Fibroblast of the aortic adventitia (primary cell): ENCODE measurements at regions not wholly inside any gene's neighbourhood (a gene's known extent, or its start where the extent isn't known, plus 50 kb on each side); places are given as distances from the start of the nearest gene placed in this dataset.

Experiments
- DNase-seq: peaks from one replicate; pipeline ENCODE4 v3.0.0-alpha.2; 2010; ENCODE audit warnings: low read depth
- H3K4me3 ChIP-seq: 2 replicates; pipeline ENCODE4 v1.5.1; 2011; ENCODE audit warnings: low read depth, mild to moderate bottlenecking, control low read depth, low read length, moderate library complexity
- TF ChIP-seq, protein P1 (sequence below): IDR thresholded peaks from 2 replicates; pipeline ENCODE4 v1.5.1; 2011; ENCODE audit warnings: mild to moderate bottlenecking, low read length, control low read depth, inconsistent platforms; ENCODE audit not compliant: insufficient read depth

DNA sequence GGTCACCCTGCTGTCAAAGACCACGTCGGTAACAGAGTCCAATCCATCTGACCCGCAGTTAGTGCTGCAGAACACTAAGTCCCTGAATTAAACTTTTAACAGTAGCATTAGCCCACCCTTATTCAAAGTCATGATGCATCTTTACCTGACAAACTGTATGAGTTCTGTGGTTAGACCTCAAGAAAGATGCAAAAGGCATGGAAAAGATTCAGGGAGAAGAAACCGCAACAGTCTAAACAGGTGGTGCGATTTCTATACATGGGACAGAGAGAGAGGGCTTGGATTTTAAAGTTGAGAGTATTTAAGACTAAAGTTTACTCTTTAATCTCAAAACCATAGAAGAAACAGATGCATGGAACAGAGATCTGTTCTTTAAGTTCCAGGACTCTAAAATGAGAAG lies 103.3 kb upstream of the NFE2L3 start:
- TF ChIP-seq, protein P1, sequence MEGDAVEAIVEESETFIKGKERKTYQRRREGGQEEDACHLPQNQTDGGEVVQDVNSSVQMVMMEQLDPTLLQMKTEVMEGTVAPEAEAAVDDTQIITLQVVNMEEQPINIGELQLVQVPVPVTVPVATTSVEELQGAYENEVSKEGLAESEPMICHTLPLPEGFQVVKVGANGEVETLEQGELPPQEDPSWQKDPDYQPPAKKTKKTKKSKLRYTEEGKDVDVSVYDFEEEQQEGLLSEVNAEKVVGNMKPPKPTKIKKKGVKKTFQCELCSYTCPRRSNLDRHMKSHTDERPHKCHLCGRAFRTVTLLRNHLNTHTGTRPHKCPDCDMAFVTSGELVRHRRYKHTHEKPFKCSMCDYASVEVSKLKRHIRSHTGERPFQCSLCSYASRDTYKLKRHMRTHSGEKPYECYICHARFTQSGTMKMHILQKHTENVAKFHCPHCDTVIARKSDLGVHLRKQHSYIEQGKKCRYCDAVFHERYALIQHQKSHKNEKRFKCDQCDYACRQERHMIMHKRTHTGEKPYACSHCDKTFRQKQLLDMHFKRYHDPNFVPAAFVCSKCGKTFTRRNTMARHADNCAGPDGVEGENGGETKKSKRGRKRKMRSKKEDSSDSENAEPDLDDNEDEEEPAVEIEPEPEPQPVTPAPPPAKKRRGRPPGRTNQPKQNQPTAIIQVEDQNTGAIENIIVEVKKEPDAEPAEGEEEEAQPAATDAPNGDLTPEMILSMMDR: no peak
- H3K4me3 ChIP-seq: no peak overlapping the region
- no peak for DNase-seq

DNA sequence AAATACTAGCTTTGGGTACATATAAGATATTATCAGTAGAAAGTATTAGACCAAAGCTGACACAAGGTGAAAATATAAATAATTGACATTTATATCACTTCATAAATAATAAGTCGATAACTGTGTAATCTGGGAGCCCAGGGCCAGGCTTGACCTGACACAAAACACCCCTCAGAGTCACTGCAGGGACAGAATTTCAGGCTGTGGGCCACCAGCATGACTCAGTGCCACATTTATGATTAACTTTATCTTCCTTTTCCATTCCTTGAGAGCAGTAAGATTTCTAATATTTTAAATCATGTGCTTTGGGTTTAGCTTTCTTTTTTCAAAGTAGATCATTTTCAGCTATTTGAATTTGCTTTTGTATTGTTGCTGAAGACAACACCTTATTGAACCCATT lies 102.9 kb upstream of the NFE2L3 start:
- TF ChIP-seq, protein P1: no peak
- no peak for DNase-seq
- H3K4me3 ChIP-seq: no peak overlapping the region

DNA sequence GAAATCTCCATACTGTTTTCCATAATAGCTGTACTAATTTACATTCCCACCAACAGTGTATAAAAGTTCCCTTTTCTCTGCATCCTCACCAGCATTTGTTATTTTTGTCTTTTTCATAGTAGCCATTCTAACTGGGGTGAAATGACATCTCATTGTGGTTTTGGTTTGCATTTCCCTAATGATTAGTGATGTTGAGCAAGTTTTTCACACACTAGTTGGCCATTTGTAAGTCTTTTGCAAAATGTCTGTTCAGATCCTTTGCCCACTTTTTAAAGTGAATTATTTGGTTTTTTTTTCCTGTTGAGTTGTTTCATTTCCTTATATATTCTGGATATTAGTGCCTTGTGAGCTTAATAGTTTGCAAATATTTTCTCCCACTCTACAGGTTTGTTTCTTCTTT lies 101.0 kb upstream of the NFE2L3 start:
- TF ChIP-seq, protein P1: no peak
- H3K4me3 ChIP-seq: no peak overlapping the region

GRCh38 chr7:26052706-26053105 lies 99.3 kb upstream of the NFE2L3 start:
- DNase-seq: no peak
- TF ChIP-seq, protein P1: no peak

More for the DNA sequence above, 101.0 kb upstream of the NFE2L3 start:
- no peak for DNase-seq

DNA sequence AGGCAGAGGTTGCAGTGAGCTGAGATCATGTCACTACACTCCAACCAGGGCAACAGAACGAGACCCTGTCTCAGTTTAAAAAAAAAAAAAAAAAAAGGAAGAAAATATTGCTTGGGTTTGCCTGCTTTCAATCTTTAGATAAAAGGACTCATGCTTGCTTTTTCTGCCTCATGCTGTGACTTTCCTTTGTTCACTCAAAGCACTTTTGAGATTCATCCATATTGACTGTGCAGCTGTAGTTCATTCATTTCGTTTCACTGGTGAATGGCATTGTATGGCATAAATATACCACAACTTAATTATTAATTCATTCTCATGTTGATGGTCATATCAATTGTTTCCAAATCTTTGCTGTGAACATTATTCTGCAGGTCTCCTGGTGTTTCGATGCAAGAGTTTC lies 97.6 kb upstream of the NFE2L3 start:
- no peak for DNase-seq
- no peak overlapping the region for H3K4me3 ChIP-seq
- TF ChIP-seq, protein P1: no peak

More at GRCh38 chr7:26052706-26053105, 99.3 kb upstream of the NFE2L3 start:
- no peak overlapping the region for H3K4me3 ChIP-seq

DNA sequence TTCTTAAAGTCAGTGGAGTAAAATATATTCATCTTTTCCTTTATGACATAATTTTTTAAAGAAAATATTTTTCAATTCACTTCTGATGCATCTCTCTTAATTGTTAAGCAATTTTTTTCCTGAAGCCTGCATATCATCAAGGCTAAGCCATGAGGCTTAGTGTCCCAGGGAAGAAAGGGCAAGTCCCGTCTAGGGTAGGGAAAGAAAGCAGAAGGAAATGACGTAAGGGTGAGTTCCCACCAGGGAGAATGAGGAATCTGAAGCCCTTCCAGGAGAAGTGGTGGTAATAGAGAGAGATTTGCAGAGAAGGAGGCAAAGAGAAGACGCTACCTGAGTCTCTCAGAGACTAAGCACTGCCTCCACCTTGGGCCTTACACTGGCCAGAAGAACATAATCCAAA lies 96.8 kb upstream of the NFE2L3 start:
- H3K4me3 ChIP-seq: no peak overlapping the region
- DNase-seq: no peak
- TF ChIP-seq, protein P1: no peak
